ENCODE measurements at regions not wholly inside any gene's neighbourhood (a gene's known extent, or its start where the extent isn't known, plus 50 kb on each side); places are given as distances from the start of the nearest gene placed in this dataset.

GRCh38 chr11:109077291-109077920 lies 344.6 kb upstream of the C11orf87 start:
- Mint-ChIP-seq H3K27ac (no peak overlapping the region), H3K9me3 (peaks cover 0 to 5% (median 2%) of the 10 kb centered on the region in 8 donors), H3K4me3 (no peak overlapping the region), H3K4me1 (no peaks in the 10 kb centered on the region), H3K27me3 (peaks cover 0 to 2% of the 10 kb centered on the region in 2 donors), H3K36me3 (no peaks in the 10 kb centered on the region)
- H3K4me3 ChIP-seq (ENCODE audit: low read length in 2 of 2), result no peak overlapping the region
- no peaks in the 10 kb centered on the region for H3K9me3 ChIP-seq (ENCODE audit: control insufficient read depth in 1 of 2, low read length in 2 of 2)
- ChIA-PET CTCF (ENCODE audit: partially characterized antibody) (no interaction called here), POLR2A (ENCODE audit: partially characterized antibody) (no interaction called here)
- H3K27ac ChIP-seq (ENCODE audit: low read depth, low read length), result no peak overlapping the region
- no peaks in the 10 kb centered on the region for H3K4me1 ChIP-seq (ENCODE audit: insufficient read depth, low read length)
- no peak for DNase-seq
- no peaks in the 10 kb centered on the region for H3K36me3 ChIP-seq (ENCODE audit: insufficient read depth, low read length)
- H3K27me3 ChIP-seq (ENCODE audit: insufficient read depth, low read length), result no peaks in the 10 kb centered on the region
- intact Hi-C loops (cut with micrococcal nuclease), result no loop called here

GRCh38 chr11:109085708-109086373 lies 336.1 kb upstream of the C11orf87 start:
- ChIA-PET POLR2A (ENCODE audit: partially characterized antibody) (no interaction called here), CTCF (ENCODE audit: partially characterized antibody) (no interaction called here)
- Histone ChIP-seq H3K36me3 (ENCODE audit: insufficient read depth, low read length) (no peaks in the 10 kb centered on the region), H3K27ac (ENCODE audit: low read depth, low read length) (no peak overlapping the region), H3K9me3 (ENCODE audit: control insufficient read depth in 1 of 2, low read length in 2 of 2) (no peaks in the 10 kb centered on the region), H3K4me3 (ENCODE audit: low read length in 2 of 2) (no peak overlapping the region), H3K4me1 (ENCODE audit: insufficient read depth, low read length) (no peaks in the 10 kb centered on the region), H3K27me3 (ENCODE audit: insufficient read depth, low read length) (no peaks in the 10 kb centered on the region)
- Mint-ChIP-seq H3K9me3 (peaks cover 0 to 14% (median 0%) of the 10 kb centered on the region in 8 donors), H3K4me1 (no peaks in the 10 kb centered on the region), H3K36me3 (no peaks in the 10 kb centered on the region), H3K27ac (no peak overlapping the region), H3K4me3 (no peak overlapping the region), H3K27me3 (peaks cover 0 to 1% of the 10 kb centered on the region in 2 donors)
- no peak for DNase-seq
- intact Hi-C loops (cut with micrococcal nuclease), result no loop called here

GRCh38 chr11:109086931-109087330 lies 335.1 kb upstream of the C11orf87 start:
- Mint-ChIP-seq H3K36me3 (no peaks in the 10 kb centered on the region), H3K4me1 (no peaks in the 10 kb centered on the region), H3K27ac (no peak overlapping the region), H3K27me3 (peaks cover 0 to 1% of the 10 kb centered on the region in 2 donors), H3K9me3 (peaks cover 0 to 14% (median 0%) of the 10 kb centered on the region in 8 donors), H3K4me3 (no peak overlapping the region)
- CTCF ChIA-PET (ENCODE audit: partially characterized antibody), result no interaction called here
- H3K4me1 ChIP-seq (ENCODE audit: insufficient read depth, low read length), result no peaks in the 10 kb centered on the region
- no peaks in the 10 kb centered on the region for H3K9me3 ChIP-seq (ENCODE audit: control insufficient read depth in 1 of 2, low read length in 2 of 2)
- no peak overlapping the region for H3K27ac ChIP-seq (ENCODE audit: low read depth, low read length)
- intact Hi-C loops (cut with micrococcal nuclease), result no loop called here
- H3K36me3 ChIP-seq (ENCODE audit: insufficient read depth, low read length), result no peaks in the 10 kb centered on the region
- H3K4me3 ChIP-seq (ENCODE audit: low read length in 2 of 2), result no peak overlapping the region
- POLR2A ChIA-PET (ENCODE audit: partially characterized antibody), result no interaction called here
- no peaks in the 10 kb centered on the region for H3K27me3 ChIP-seq (ENCODE audit: insufficient read depth, low read length)
- no peak for DNase-seq

- H3K4me3 Mint-ChIP-seq, result no peak overlapping the region
- peaks cover 0 to 1% of the 10 kb centered on the region in 2 donors for H3K27me3 Mint-ChIP-seq
- no peaks in the 10 kb centered on the region for H3K36me3 Mint-ChIP-seq
- no peaks in the 10 kb centered on the region for H3K4me1 Mint-ChIP-seq
- POLR2A ChIA-PET (ENCODE audit: partially characterized antibody), result no interaction called here
- H3K36me3 ChIP-seq (ENCODE audit: insufficient read depth, low read length), result no peaks in the 10 kb centered on the region
- CTCF ChIA-PET (ENCODE audit: partially characterized antibody), result no interaction called here
- no peak for DNase-seq
- intact Hi-C loops (cut with micrococcal nuclease), result no loop called here
- no peaks in the 10 kb centered on the region for H3K4me1 ChIP-seq (ENCODE audit: insufficient read depth, low read length)
- no peaks in the 10 kb centered on the region for H3K9me3 ChIP-seq (ENCODE audit: control insufficient read depth in 1 of 2, low read length in 2 of 2)
- H3K4me3 ChIP-seq (ENCODE audit: low read length in 2 of 2), result no peak overlapping the region
- H3K27ac Mint-ChIP-seq, result no peak overlapping the region
- no peaks in the 10 kb centered on the region for H3K27me3 ChIP-seq (ENCODE audit: insufficient read depth, low read length)
- H3K9me3 Mint-ChIP-seq, result peaks cover 0 to 14% (median 0%) of the 10 kb centered on the region in 8 donors
- H3K27ac ChIP-seq (ENCODE audit: low read depth, low read length), result no peak overlapping the region
Observed at GRCh38 chr11:109088086-109088485, 333.9 kb upstream of the C11orf87 start.

GRCh38 chr11:109089144-109089543 lies 332.8 kb upstream of the C11orf87 start:
- DNase-seq, result no peak
- no peak overlapping the region for H3K27ac ChIP-seq (ENCODE audit: low read depth, low read length)
- no peaks in the 10 kb centered on the region for H3K36me3 ChIP-seq (ENCODE audit: insufficient read depth, low read length)
- H3K4me1 Mint-ChIP-seq, result no peaks in the 10 kb centered on the region
- H3K9me3 Mint-ChIP-seq, result peaks cover 0 to 9% (median 0%) of the 10 kb centered on the region in 8 donors
- no peaks in the 10 kb centered on the region for H3K27me3 ChIP-seq (ENCODE audit: insufficient read depth, low read length)
- POLR2A ChIA-PET (ENCODE audit: partially characterized antibody), result no interaction called here
- H3K4me1 ChIP-seq (ENCODE audit: insufficient read depth, low read length), result no peaks in the 10 kb centered on the region
- CTCF ChIA-PET (ENCODE audit: partially characterized antibody), result no interaction called here
- no peak overlapping the region for H3K4me3 ChIP-seq (ENCODE audit: low read length in 2 of 2)
- H3K36me3 Mint-ChIP-seq, result no peaks in the 10 kb centered on the region
- peaks cover 0 to 1% of the 10 kb centered on the region in 2 donors for H3K27me3 Mint-ChIP-seq
- intact Hi-C loops (cut with micrococcal nuclease), result no loop called here
- no peak overlapping the region for H3K27ac Mint-ChIP-seq
- H3K4me3 Mint-ChIP-seq, result no peak overlapping the region
- H3K9me3 ChIP-seq (ENCODE audit: control insufficient read depth in 1 of 2, low read length in 2 of 2), result no peaks in the 10 kb centered on the region

GRCh38 chr11:109093354-109093753 lies 328.6 kb upstream of the C11orf87 start:
- no peaks in the 10 kb centered on the region for H3K27me3 ChIP-seq (ENCODE audit: insufficient read depth, low read length)
- Mint-ChIP-seq H3K27ac (no peak overlapping the region), H3K36me3 (no peaks in the 10 kb centered on the region), H3K27me3 (no peaks in the 10 kb centered on the region), H3K9me3 (peaks cover 0 to 2% (median 0%) of the 10 kb centered on the region in 8 donors), H3K4me1 (no peaks in the 10 kb centered on the region), H3K4me3 (no peak overlapping the region)
- ChIA-PET POLR2A (ENCODE audit: partially characterized antibody) (no interaction called here), CTCF (ENCODE audit: partially characterized antibody) (no interaction called here)
- no peaks in the 10 kb centered on the region for H3K4me1 ChIP-seq (ENCODE audit: insufficient read depth, low read length)
- intact Hi-C loops (cut with micrococcal nuclease), result no loop called here
- DNase-seq, result no peak
- H3K36me3 ChIP-seq (ENCODE audit: insufficient read depth, low read length), result no peaks in the 10 kb centered on the region
- no peak overlapping the region for H3K4me3 ChIP-seq (ENCODE audit: low read length in 2 of 2)
- no peak overlapping the region for H3K27ac ChIP-seq (ENCODE audit: low read depth, low read length)
- H3K9me3 ChIP-seq (ENCODE audit: control insufficient read depth in 1 of 2, low read length in 2 of 2), result no peaks in the 10 kb centered on the region

- Mint-ChIP-seq H3K27me3 (no peaks in the 10 kb centered on the region), H3K27ac (no peak overlapping the region), H3K36me3 (no peaks in the 10 kb centered on the region), H3K9me3 (peaks cover 0 to 2% (median 0%) of the 10 kb centered on the region in 8 donors), H3K4me1 (no peaks in the 10 kb centered on the region), H3K4me3 (no peak overlapping the region)
- Histone ChIP-seq H3K36me3 (ENCODE audit: insufficient read depth, low read length) (no peaks in the 10 kb centered on the region), H3K4me3 (ENCODE audit: low read length in 2 of 2) (no peak overlapping the region), H3K4me1 (ENCODE audit: insufficient read depth, low read length) (no peaks in the 10 kb centered on the region), H3K27ac (ENCODE audit: low read depth, low read length) (no peak overlapping the region), H3K9me3 (ENCODE audit: control insufficient read depth in 1 of 2, low read length in 2 of 2) (no peaks in the 10 kb centered on the region), H3K27me3 (ENCODE audit: insufficient read depth, low read length) (no peaks in the 10 kb centered on the region)
- ChIA-PET CTCF (ENCODE audit: partially characterized antibody) (no interaction called here), POLR2A (ENCODE audit: partially characterized antibody) (no interaction called here)
- no peak for DNase-seq
- intact Hi-C loops (cut with micrococcal nuclease), result no loop called here
Observed at GRCh38 chr11:109096266-109096665, 325.7 kb upstream of the C11orf87 start.
